ENCODE measurements at regions not wholly inside any gene's neighbourhood (a gene's known extent, or its start where the extent isn't known, plus 50 kb on each side); places are given as distances from the start of the nearest gene placed in this dataset.

- ATAC-seq (no peak), DNase-seq (ENCODE audit: low spot score) (no peak)
- intact Hi-C loops (cut with DNase I): no loop called here
These were observed 330.9 kb upstream of the COBL start for GRCh38 chr7:51647486-51647885.

GRCh38 chr7:51645702-51646298, 329.2 kb upstream of the COBL start:
- no peak for DNase-seq (ENCODE audit: low spot score)

GRCh38 chr7:51645255-51645654, 328.6 kb upstream of the COBL start:
- ATAC-seq (no peak), DNase-seq (ENCODE audit: low spot score) (no peak)
- intact Hi-C loops (cut with DNase I): no loop called here

More at GRCh38 chr7:51645702-51646298, 329.2 kb upstream of the COBL start:
- intact Hi-C loops (cut with DNase I): no loop called here
- ATAC-seq: no peak

DNA sequence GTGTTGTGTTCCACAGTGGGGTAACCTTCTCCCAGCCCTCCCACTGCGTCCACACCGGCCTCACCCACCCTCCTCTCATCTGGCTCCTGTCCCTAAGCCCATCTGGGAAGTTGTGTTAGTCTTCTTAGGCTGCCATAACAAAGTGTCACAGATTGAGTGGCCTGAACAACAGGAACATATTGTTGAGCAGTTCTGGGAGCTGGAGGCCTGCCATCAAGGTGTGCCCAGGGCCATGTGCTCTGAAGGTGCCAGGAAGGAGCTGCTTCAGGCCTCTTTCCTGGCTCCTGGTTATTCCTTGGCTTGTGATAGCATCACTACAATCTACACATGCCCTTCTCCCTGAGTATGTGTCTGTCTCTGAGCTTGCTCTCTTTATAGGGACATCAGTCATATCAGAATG, 327.6 kb upstream of the COBL start:
- DNase-seq (ENCODE audit: low spot score): no peak
- intact Hi-C loops (cut with DNase I): no loop called here
- no peak for ATAC-seq

GRCh38 chr7:51640841-51641240, 324.2 kb upstream of the COBL start:
- intact Hi-C loops (cut with DNase I): no loop called here
- ATAC-seq (no peak), DNase-seq (ENCODE audit: low spot score) (no peak)

DNA sequence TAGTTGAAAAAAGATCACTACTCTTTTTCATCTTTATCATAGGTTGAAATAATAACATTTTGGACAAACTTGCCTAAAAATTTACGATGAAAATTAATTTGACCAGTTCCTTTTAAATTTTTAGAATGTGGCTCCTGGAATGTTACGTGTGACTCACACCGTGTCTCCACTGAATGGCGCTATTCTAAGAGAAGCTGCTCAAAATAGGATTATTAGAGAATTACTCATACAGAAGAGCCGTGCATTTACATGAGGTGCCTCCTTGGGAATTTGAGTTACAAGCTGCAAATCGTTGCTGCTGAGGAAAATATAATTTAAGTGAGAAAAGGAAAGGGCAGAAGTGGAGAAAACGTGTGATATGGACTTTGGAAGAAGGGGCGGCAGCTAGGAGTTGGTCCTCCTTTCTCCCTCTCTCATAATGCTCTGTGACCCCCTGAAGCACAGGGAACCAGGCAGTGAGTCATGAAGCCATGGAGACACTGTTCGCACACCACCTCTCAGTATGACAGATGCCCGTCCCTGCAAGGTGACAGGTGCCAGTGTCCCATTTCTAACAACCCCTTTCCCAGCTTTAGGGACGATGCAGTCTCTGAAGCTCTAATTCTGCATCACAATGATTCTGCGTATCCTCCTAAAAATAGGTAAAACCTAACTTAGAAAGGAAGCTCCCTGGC, 323.2 kb upstream of the COBL start:
- no peak for ATAC-seq
- no peak for DNase-seq (ENCODE audit: low spot score)
- intact Hi-C loops (cut with DNase I): no loop called here

GRCh38 chr7:51636503-51636902, 319.9 kb upstream of the COBL start:
- DNase-seq (ENCODE audit: low spot score) (no peak), ATAC-seq (no peak)
- intact Hi-C loops (cut with DNase I): no loop called here

- intact Hi-C loops (cut with DNase I): no loop called here
- DNase-seq (ENCODE audit: low spot score): no peak
- ATAC-seq: no peak
These were observed 319.2 kb upstream of the COBL start for GRCh38 chr7:51635775-51636174.

DNA sequence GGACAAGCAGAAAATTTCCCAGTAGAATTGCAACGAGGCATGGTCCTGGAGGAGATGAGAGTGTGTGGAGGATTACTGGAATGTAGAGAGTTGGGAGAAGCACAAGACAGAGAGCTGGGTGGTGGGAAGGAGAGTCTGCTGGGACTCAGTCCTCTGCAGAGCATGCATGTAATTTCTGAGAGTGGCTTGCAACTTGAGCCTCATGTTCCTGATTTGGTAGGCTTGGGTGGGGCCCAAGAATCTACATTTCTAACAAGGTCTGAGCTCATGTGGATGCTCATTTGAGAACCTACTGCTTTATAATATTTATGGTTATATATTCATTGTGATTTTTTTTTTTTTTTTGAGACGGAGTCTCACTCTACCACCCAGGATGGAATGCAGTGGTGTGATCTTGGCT, 317.9 kb upstream of the COBL start:
- ATAC-seq: no peak
- intact Hi-C loops (cut with DNase I): no loop called here
- DNase-seq (ENCODE audit: low spot score): no peak

DNA sequence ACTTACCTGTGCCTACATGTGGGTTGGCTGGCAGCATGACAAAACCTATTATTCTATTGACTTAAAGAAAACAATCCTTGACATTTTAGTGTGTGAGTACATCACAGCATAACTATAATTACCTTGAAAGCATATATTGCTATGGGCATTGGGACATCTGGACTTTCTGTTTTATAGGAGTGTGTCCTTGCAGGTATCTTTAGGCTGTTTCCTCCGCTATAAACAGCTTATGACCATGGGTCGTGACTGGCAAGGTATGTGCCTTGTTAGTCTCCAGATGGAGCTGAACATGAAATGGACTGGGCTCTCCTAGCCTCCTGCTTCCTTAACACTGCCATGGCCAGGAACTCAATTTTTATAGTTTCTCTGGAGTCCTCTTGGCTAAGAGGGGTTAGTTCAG, 317.4 kb upstream of the COBL start:
- DNase-seq (ENCODE audit: low spot score) (no peak), ATAC-seq (no peak)
- intact Hi-C loops (cut with DNase I): no loop called here

DNA sequence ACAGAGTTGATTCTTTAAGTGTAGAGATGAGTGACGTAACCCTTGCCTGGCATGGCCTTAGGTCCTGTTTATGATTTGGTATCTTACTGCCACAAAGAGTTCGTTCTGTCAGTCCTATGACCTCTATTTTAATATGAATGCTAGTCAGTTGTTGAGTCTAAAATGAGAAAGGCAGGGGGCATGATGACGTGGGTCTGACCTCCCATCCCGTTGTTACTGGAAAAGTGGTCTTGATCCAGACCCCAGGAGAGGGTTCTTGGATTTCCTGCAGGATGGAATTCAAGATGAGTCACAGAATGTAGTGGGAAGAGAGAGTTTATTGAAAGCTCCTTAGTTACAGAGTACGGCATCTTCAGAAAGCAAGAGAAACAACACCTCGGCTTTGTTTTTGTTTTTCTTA, 317.0 kb upstream of the COBL start:
- intact Hi-C loops (cut with DNase I): no loop called here
- no peak for ATAC-seq

DNA sequence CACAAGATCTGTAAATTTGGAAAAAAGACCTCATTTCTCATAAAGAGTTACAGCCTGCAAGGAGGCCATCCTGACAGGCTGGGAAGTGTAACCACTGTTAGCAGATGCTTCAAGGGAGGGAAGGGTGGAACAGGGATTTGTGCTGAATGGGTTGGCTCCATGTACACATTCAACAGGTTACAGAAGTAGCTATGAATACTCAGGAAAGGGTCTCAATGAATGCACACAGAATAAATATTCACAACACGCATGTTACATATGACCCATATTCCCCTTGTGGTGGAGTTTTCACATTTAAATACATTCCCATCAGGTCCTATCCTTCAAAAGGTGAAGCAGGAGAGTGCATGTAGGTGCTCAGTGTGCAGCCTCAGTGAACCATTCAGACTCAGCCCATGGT, 316.4 kb upstream of the COBL start:
- intact Hi-C loops (cut with DNase I): no loop called here
- no peak for DNase-seq (ENCODE audit: low spot score)
- no peak for ATAC-seq

More for the DNA sequence above, 317.0 kb upstream of the COBL start:
- DNase-seq (ENCODE audit: low spot score): no peak

DNA sequence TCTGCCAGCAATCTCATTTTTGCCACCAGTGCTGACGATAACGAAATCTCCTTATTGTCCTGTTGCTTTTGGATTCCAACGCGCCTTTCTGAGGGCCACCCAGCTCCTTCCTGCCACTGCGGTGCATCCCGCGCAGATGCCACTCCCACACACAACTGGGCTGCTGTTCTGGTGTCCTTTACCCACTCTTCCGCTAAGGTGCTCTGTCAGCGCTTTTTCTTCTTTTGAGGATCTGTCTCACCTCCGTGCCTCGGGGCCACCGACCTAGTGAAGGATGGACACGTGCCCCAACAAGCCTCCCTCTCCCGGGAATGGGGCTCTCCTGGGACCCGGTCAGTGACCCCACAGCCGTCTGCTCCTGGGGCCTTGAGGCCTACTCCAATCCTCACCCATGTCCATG, 314.3 kb upstream of the COBL start:
- DNase-seq (ENCODE audit: low spot score): no peak
- ATAC-seq: no peak
- intact Hi-C loops (cut with DNase I): no loop called here

DNA sequence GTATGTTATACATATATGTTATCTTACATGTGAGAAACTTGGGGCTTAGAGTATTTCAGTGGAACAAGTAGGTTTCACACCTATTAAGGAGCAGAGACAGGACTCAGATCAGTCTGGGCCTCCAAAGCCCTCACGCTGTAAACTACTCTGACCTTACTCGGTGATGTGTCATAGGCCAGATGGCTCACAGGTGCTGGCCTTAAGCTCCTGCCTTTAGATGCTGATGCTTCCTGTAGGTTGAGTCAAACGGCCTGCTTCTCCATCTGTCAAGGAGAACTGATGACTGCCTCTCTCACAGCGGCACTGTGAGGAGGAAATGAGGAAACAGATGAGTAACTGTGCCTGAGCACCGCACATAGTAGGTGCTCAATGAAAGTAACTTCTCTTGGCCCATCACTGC, 312.6 kb upstream of the COBL start:
- no peak for DNase-seq (ENCODE audit: low spot score)
- no peak for ATAC-seq
- intact Hi-C loops (cut with DNase I): no loop called here

DNA sequence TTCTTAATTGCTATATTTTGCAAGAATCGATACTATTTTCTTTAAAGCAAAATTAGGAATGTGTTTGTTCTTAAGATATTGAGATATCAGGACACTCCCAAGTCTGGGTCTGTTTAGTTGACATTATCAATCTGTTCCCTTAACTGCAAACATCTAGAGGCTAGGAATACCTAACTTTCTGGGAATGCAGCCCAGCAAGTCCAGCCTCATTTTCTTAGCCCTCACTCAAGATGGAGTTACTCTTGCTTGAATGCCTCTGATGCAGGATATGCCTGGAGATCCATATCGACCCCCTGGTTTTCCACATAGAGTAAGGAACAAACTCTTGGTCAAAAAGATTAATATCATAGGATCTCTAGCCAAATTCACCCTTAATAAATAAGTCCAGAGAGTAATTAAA, 305.3 kb upstream of the COBL start:
- ATAC-seq: no peak
- intact Hi-C loops (cut with DNase I): no loop called here
- DNase-seq (ENCODE audit: low spot score): no peak

DNA sequence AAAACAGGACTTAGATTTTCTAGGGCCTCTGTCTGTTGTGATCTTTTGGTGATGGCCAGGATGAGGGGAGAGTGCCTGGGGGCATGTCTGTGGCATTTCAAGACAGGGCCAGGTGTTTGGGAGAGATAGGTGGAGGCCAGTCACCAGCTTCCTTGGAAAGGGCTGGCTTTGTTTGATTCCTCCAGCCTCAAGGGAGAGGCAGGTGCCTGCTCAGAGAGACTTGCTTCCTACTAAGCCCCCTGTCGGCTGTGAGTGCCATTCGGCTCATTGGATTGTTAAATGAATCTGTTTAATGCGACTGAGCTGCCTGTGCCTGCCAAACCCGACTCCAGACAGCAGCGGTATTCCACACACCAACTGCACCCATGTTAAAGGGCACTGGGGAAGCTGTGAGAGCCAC, 304.1 kb upstream of the COBL start:
- intact Hi-C loops (cut with DNase I): no loop called here
- no peak for ATAC-seq

GRCh38 chr7:51619880-51620279, 303.3 kb upstream of the COBL start:
- intact Hi-C loops (cut with DNase I): no loop called here
- DNase-seq (ENCODE audit: low spot score) (no peak), ATAC-seq (no peak)

More for the DNA sequence above, 304.1 kb upstream of the COBL start:
- no peak for DNase-seq (ENCODE audit: low spot score)

GRCh38 chr7:51617686-51618085, 301.1 kb upstream of the COBL start:
- DNase-seq (ENCODE audit: low spot score): no peak
- intact Hi-C loops (cut with DNase I): no loop called here
- ATAC-seq: no peak

GRCh38 chr7:51613911-51614357, 297.3 kb upstream of the COBL start:
- no peak for ATAC-seq
- DNase-seq (ENCODE audit: low spot score): no peak
- intact Hi-C loops (cut with DNase I): no loop called here

GRCh38 chr7:51611937-51612336, 295.3 kb upstream of the COBL start:
- DNase-seq (ENCODE audit: low spot score) (no peak), ATAC-seq (no peak)
- intact Hi-C loops (cut with DNase I): no loop called here

DNA sequence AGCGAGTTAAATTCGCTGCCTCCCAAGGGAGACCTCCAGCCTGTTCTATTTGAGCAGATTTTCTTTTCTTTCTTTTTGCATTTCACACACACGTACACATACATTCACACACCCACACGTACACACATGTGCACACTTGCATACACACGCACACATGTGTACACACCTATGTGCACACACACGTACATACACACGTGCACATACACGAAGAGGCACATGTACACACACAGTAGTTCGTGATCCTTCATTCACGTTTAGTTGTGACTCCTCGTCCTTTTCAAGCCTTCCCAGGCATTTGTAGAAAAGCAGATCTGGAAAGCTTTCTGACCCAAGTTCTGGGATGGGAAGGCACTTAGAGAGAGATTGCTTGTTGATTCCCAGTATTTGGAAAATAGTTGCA, 290.8 kb upstream of the COBL start:
- DNase-seq (ENCODE audit: low spot score) (no peak), ATAC-seq (no peak)
- intact Hi-C loops (cut with DNase I): no loop called here
